Islet of Langerhans (tissue), 1 donor: ENCODE measurements at regions not wholly inside any gene's neighbourhood (a gene's known extent, or its start where the extent isn't known, plus 50 kb on each side); places are given as distances from the start of the nearest gene placed in this dataset.
A peak's percentile ranks its signal among the peaks of the same experiment; 100 is the strongest.
"Not testable (repeated sequence)": the region's sequence is repeated elsewhere in the genome, so short reads cannot be mapped to it uniquely, and the experiment has no call there.

Experiments
- FAIRE-seq: peaks from one replicate; lab custom pipeline; 2011; peaks lifted over from hg19 to GRCh38; lab: Jason Lieb, UNC

- FAIRE-seq: no peak
These were observed 447.0 kb downstream of the SOX11 start for GRCh38 chr2:6139142-6139541.

- FAIRE-seq: no peak
These were observed 447.7 kb downstream of the SOX11 start for GRCh38 chr2:6139916-6140315.

DNA sequence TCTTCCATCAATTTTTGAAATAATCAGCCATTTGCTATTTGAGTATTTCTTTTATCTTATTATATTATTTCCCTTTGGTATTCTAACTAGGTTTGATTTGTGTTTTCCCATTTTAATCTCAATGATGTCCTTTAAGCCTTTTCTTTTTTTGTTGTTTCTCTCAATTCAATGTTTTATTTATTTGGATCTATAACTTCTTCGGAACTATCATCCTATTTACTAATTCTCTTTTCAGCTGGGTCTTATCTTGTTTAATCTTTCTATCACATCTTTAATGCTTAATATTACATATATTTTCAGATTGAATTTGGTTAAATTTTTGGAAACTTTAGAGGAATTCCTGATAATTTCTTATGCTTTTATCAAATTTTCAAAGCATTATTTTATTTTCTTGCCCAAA, 448.3 kb downstream of the SOX11 start:
- no peak for FAIRE-seq

DNA sequence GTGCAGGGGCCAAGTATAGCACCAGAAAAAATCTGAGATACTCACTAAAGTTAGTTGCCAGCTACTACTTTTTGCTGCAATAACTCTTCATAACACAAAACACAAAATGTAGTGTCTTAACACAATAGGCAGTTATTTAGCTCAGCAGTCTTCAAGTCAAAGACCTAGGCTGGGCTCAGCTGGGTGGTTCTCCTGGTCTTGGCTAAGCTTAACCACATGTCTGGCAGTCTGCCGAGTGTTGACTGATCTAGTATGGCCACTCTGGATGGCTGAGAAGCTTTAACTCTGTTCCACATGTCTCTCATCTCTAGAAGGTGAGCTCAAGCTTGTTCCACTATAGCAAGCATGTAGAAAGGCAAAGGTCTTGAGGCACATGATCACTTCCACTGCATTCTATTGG, 451.6 kb downstream of the SOX11 start:
- FAIRE-seq: no peak

DNA sequence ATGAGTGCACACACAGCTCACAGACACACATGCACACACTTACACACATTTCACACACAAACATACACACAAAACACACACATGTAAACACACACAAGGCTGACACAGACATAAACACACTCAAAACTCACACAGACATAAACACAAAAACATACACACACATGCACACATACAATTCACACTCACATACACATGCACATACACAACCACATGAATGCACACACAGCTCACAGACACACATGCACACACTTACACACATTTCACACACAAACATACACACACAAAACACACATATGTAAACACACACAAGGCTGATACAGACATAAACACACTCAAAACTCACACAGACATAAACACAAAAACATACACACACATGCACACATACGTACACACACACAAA, 455.0 kb downstream of the SOX11 start:
- FAIRE-seq: not testable (repeated sequence)

GRCh38 chr2:6148882-6149281, 456.7 kb downstream of the SOX11 start:
- FAIRE-seq: no peak

DNA sequence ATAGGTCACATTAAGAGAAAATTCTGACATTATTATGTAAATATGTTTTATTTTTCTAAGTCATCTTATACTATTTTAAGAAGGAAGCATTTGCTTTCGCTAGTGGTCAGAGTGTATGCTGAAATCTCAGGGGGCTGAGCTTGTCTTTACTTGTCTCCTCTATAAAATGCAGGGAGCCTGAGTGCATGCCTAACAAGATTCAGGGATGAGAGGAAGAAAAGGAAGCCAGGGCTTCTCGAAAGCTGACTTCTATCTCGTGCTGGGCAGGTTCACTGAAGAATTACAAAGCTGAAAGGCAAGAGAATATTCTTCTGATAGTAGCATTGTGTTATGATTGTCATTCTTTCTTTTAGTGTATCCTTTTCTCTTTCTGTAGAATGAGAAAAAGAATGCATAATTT, 467.4 kb downstream of the SOX11 start:
- FAIRE-seq: no peak

DNA sequence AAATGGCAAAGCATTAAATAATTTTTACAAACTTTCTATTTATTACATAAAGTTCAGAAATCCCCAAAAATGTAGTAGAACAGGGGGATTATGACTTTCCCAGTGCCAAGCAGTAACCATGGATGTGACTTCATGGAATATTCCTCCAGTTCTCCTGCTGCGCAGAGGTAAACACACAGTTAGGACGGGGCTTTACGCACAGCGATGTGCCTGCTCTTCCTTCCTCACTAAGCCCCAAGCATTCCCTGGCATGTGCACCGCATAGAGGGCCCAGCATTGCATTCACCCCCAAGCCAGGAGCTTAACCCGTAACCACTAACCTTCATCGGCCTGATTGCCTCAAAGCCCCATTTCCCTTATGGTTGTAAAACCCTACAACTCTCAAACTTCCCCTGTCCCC, 471.7 kb downstream of the SOX11 start:
- no peak for FAIRE-seq

DNA sequence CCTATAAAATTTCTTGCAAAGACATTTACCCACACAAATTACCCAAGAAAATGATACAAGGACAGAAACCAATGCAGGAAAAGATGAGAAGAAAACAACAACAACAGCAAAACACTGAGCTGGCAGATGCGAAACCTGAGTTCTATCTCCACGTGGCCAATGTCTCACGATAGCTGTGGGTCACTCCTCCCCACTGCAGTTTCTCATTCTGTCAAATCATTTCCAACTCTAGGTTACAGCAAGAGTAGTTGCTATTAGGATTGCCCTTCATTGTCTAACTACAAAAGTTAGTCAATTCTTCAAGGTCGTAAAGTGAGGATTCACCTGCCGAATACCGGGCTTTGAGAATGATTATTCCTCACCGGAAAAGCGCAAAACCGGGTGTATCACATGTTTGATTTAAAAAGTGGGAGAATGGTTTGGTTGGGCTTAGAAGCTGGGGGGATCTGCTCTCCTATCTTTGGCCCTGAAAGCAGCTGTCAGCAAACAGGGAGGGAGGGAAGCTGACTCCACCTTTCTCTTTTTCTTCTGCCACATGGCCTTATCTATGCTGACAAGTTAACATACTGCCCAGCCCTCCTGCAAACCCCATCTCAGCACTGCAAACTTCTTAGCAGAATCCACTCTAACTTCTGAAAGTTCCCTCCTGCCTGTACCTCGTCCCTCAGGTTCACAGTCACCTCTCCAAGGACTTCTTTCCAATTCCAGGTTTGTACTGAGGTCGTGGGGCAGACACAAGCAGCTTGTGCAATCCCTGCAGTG, 473.0 kb downstream of the SOX11 start:
- FAIRE-seq: no peak

DNA sequence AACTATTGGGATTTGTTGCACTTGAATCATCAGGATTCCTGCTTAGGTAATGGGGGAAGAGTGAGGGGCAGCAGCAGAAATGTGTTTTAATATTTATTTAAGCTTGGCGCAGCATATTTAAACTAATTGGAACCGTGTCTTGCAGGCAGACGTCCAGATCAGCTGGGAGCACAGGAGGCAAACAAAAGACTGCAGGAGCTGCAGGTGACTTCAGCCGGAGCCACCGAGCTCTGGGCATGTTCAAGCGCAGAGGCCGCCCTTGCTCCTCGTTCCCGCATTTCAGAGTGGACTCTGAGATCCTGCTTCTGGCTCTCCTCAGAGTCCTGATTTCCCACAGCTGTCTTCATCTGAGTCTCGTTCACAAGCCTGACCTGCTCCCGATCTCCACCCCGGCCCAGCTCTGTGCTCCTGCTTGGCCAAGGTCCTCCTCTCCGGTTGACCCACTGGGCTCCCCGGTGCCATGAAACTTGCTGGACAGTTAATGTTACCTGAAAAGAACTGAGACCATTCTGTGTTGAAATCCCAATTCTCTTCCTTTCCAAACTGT, 475.5 kb downstream of the SOX11 start:
- no peak for FAIRE-seq

- FAIRE-seq: no peak
These were observed 476.3 kb downstream of the SOX11 start for GRCh38 chr2:6168485-6168884.

DNA sequence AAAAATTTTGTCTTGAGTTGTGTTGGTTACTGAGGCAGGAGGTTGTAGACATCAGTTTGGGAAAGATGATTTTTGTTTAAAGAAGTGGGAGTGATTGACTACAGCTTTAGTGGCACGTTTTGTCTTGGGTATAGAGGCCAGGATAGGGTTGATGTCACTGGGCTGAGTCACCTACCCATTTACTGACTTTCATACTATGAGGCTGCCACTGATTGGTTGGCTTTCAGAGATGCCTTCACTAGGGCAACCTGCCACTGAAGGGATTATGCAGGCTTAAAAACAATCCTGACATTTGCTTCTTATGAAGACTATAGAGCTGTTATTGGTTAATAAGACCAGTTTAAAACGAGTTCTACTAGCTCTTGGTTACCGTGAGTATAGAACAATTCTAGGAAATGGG, 479.1 kb downstream of the SOX11 start:
- FAIRE-seq: no peak

- no peak for FAIRE-seq
These were observed 485.6 kb downstream of the SOX11 start for GRCh38 chr2:6177811-6178210.

DNA sequence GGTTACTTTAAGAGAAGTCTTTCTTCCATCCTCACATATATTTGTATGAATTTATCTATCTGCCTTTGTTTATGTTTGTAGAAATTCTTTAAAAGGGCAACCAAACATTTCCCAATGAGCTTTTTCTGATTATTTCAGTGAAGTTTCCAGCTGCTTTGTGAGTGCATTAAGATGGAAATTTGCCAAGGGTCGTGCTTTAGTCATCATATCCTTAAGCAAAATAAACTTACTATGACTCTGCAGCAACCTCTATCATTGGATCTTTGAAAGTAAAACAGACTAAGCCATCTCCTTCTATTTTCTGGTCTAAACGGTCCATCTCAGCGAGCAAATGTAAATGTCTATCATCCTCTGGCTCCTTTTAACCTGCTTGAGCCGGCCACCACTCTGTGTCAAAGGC, 489.3 kb downstream of the SOX11 start:
- FAIRE-seq: no peak

GRCh38 chr2:6181926-6182325, 489.7 kb downstream of the SOX11 start:
- FAIRE-seq: no peak

DNA sequence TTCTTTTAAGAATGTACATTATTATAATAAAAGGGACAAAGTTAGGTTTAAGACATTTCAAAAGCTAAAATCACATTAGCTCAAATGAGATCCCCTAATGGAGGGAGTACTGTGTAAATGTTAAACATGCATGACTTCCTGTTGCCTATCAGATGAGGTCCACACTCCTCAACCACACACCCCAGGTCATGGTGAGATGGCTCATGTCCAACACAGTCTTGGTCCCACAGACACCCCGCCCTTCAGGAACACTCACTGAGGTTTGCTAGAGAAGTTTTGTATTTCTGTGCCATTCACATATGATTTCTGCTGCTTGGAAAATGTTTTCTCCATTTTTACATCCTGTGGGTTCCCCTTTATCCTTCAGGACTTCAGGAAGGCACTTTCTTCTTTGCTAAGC, 491.0 kb downstream of the SOX11 start:
- FAIRE-seq: no peak

GRCh38 chr2:6184532-6185292, 492.5 kb downstream of the SOX11 start:
- FAIRE-seq: no peak

- no peak for FAIRE-seq
These were observed 494.4 kb downstream of the SOX11 start for GRCh38 chr2:6186332-6187151.

DNA sequence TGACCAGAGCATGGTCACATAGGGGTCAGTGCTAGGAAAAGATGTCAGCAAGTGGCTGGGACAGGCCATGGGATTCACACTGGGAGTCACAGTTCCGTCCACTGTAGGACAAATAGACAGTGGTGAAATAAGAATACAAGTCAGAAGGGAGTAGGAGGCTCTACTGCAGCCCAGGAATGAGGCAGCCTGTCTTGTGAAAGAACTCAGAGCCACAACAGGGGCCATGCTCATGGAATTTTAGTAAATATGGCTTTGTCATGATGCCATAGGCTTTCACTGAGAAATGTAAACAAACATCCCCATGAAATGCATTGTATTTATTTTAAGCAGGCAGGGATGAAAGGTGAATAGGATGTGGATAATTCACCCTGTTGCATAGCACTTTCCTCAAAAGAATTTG, 504.3 kb downstream of the SOX11 start:
- FAIRE-seq: no peak

DNA sequence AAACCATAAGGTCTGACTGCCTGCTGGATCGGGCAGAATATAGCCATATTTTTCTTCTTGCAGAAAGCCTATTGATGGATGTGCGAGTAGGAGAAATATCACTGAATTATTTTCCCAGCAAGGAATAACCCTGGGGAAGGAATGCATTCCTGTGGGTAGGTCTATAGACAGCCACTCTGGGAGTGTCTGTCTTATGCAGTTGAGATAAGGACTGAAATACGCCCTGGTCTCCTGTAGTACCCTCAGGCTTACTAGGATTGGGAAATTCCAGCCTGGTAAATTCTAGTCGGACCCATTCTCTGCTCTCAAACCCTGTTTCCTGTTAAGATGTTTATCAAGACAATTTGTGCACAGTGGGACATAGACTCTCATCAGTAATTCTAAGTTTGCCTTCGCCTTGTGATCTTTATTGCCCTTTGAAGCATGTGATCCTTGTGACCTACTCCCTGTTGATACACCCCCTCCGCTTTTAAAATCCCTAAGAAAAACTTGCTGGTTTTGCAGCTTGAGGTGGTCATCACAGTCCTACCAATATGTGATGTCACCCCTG, 506.3 kb downstream of the SOX11 start:
- not testable (repeated sequence) for FAIRE-seq

DNA sequence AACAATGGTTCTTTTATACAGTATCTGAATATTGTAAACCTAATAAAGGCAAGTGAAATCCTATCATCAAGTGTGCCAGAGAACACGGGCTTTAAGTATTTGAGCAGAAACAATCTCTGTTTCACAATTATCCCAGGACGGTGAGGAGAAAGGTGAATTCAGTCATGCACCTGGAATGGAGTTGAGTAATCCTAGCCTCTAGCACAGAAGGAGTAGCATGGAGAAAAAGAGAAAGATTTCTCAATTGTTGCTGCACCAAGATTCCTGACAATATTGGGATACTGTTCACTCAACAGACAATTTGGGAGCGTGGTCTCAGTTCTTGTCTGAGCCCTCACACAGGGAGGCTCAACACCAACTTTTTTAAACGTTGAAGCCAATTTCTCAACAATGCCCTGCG, 510.6 kb downstream of the SOX11 start:
- FAIRE-seq: no peak

GRCh38 chr2:6203291-6203959, 511.2 kb downstream of the SOX11 start:
- peak; percentile 85 for FAIRE-seq
